ENCODE measurements at regions not wholly inside any gene's neighbourhood (a gene's known extent, or its start where the extent isn't known, plus 50 kb on each side); places are given as distances from the start of the nearest gene placed in this dataset.
"Not testable (repeated sequence)": the region's sequence is repeated elsewhere in the genome, so short reads cannot be mapped to it uniquely, and the experiment has no call there.

- no peak for DNase-seq (ENCODE audit: low read depth)
- no peak overlapping the region for H3K4me3 ChIP-seq (ENCODE audit: low read depth, low read length)
- no peak for TF ChIP-seq CTCF (IDR thresholded peaks at IDR 0.05; ENCODE audit: control insufficient read depth, extremely low read depth, insufficient read depth)
Measured at GRCh38 chr14:104403421-104404220, 175.9 kb upstream of the C14orf180 start.

- no peak overlapping the region for H3K4me3 ChIP-seq (ENCODE audit: low read depth, low read length)
- DNase-seq (ENCODE audit: low read depth) = no peak
- no peak for TF ChIP-seq CTCF (IDR thresholded peaks at IDR 0.05; ENCODE audit: control insufficient read depth, extremely low read depth, insufficient read depth)
Measured at GRCh38 chr14:104404922-104405321, 174.6 kb upstream of the C14orf180 start.

- no peak for TF ChIP-seq CTCF (IDR thresholded peaks at IDR 0.05; ENCODE audit: control insufficient read depth, extremely low read depth, insufficient read depth)
- DNase-seq (ENCODE audit: low read depth) = peak; percentile 81
- H3K4me3 ChIP-seq (ENCODE audit: low read depth, low read length) = no peak overlapping the region
Measured at GRCh38 chr14:104405360-104406226, 174.0 kb upstream of the C14orf180 start.

- TF ChIP-seq CTCF (IDR thresholded peaks at IDR 0.05; ENCODE audit: control insufficient read depth, extremely low read depth, insufficient read depth) = no peak
- DNase-seq (ENCODE audit: low read depth) = no peak
- H3K4me3 ChIP-seq (ENCODE audit: low read depth, low read length) = no peak overlapping the region
Measured at GRCh38 chr14:104406831-104407230, 172.7 kb upstream of the C14orf180 start.

- no peak for TF ChIP-seq CTCF (IDR thresholded peaks at IDR 0.05; ENCODE audit: control insufficient read depth, extremely low read depth, insufficient read depth)
- no peak for DNase-seq (ENCODE audit: low read depth)
- H3K4me3 ChIP-seq (ENCODE audit: low read depth, low read length) = no peak overlapping the region
Measured at GRCh38 chr14:104416383-104416782, 163.2 kb upstream of the C14orf180 start.

GRCh38 chr14:104419865-104420505 is 159.6 kb upstream of the C14orf180 start:
- no peak for TF ChIP-seq CTCF (IDR thresholded peaks at IDR 0.05; ENCODE audit: control insufficient read depth, extremely low read depth, insufficient read depth)
- no peak overlapping the region for H3K4me3 ChIP-seq (ENCODE audit: low read depth, low read length)
- DNase-seq (ENCODE audit: low read depth) = no peak

GRCh38 chr14:104420523-104420922 is 159.0 kb upstream of the C14orf180 start:
- H3K4me3 ChIP-seq (ENCODE audit: low read depth, low read length); DNase-seq (ENCODE audit: low read depth): not testable (repeated sequence)

All from LNCaP clone FGC (cell line).